ENCODE measurements at regions not wholly inside any gene's neighbourhood (a gene's known extent, or its start where the extent isn't known, plus 50 kb on each side); places are given as distances from the start of the nearest gene placed in this dataset.
A peak's percentile ranks its signal among the peaks of the same experiment; 100 is the strongest.
"Not testable (repeated sequence)": the region's sequence is repeated elsewhere in the genome, so short reads cannot be mapped to it uniquely, and the experiment has no call there.

- Histone ChIP-seq H3K14ac (ENCODE audit: low read length in 2 of 2) (no peak overlapping the region), H3K23ac (ENCODE audit: low read length in 2 of 2) (no peak overlapping the region), H4K8ac (ENCODE audit: low read length) (no peak overlapping the region), H2BK5ac (ENCODE audit: low read depth, low read length, poor library complexity, severe bottlenecking) (no peak overlapping the region), H2BK12ac (ENCODE audit: low read length in 2 of 2) (no peak overlapping the region), H3K4ac (ENCODE audit: low read depth in 1 of 2, low read length in 2 of 2) (no peak overlapping the region), H3K9me3 (ENCODE audit: control insufficient read depth, low read length) (no peaks in the 10 kb centered on the region), H3K36me3 (ENCODE audit: control insufficient read depth in 1 of 2, insufficient read depth in 2 of 2, low read depth in 1 of 2, low read length in 2 of 2) (no peaks in the 10 kb centered on the region), H2AK5ac (ENCODE audit: low read length, severe bottlenecking) (no peak overlapping the region), H3K9ac (ENCODE audit: low read length) (no peak overlapping the region), H2BK15ac (ENCODE audit: low read depth, poor library complexity, severe bottlenecking) (no peak overlapping the region), H3K4me2 (ENCODE audit: low read length, poor library complexity, severe bottlenecking) (no peak overlapping the region), H3K27ac (ENCODE audit: low read length, poor library complexity, severe bottlenecking) (no peak overlapping the region), H2AFZ (ENCODE audit: low read depth, low read length) (no peak overlapping the region), H3K18ac (ENCODE audit: low read depth in 1 of 2, low read length in 2 of 2) (no peak overlapping the region), H3K79me1 (replicated peaks; ENCODE audit: low read length, poor library complexity, severe bottlenecking) (no peaks in the 10 kb centered on the region), H3K4me1 (ENCODE audit: control insufficient read depth, insufficient read depth, low read depth, low read length) (peaks cover 15% of the 10 kb centered on the region), H4K91ac (ENCODE audit: low read length) (no peak overlapping the region), H3K27me3 (ENCODE audit: control insufficient read depth in 1 of 2, insufficient read depth in 1 of 2, low read length in 2 of 2) (peaks cover 0 to 5% of the 10 kb centered on the region in 2 experiments), H3K4me3 (ENCODE audit: insufficient read depth in 1 of 2, low read depth in 1 of 2, low read length in 2 of 2) (no peak overlapping the region), H2BK120ac (ENCODE audit: low read depth, low read length) (no peak overlapping the region)
- no peak for DNase-seq
- 95% methylated on average over 6 of the region's 6 CpGs for WGBS
Measured at GRCh38 chr16:87213536-87213935, 103.7 kb downstream of the C16orf95 start.

DNA sequence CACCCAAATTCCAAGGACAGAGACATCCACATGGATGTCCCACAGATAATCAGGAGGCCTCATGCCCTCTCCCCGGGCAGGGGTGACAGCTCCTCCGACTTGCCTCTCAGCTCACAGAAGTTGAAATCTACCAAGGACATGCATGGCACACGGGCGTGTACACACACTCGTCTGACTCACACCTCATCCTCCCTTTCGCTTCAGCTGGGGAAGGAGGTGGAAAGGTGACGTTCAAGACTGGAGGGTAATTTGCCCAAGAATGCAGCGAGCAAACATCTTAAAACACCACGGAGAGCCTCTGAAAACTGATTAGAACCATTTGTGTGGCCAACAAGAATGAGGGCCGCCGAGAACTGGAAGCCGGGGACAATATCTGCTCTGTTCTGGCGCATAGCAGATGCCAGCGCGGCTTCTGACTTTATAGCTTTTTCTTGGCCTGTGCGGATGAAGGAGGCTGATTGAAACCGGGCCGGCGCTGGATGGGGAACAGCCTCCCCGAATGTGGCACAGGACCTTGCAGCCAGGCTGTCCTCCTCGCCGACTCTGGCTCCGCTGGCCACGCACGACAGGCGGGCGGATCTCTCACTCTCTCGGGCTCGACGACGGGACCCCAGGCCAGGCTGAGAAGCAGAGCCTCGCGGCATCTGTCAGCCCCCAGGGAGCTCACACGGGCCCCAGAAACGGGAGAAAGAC lies 100.9 kb downstream of the C16orf95 start:
- no peak overlapping the region for H3K18ac ChIP-seq (ENCODE audit: low read depth in 1 of 2, low read length in 2 of 2)
- H3K14ac ChIP-seq (ENCODE audit: low read length in 2 of 2), result no peak overlapping the region
- H4K91ac ChIP-seq (ENCODE audit: low read length), result no peak overlapping the region
- peaks cover 0 to 5% of the 10 kb centered on the region in 2 experiments for H3K27me3 ChIP-seq (ENCODE audit: control insufficient read depth in 1 of 2, insufficient read depth in 1 of 2, low read length in 2 of 2)
- no peaks in the 10 kb centered on the region for H3K36me3 ChIP-seq (ENCODE audit: control insufficient read depth in 1 of 2, insufficient read depth in 2 of 2, low read depth in 1 of 2, low read length in 2 of 2)
- H3K27ac ChIP-seq (ENCODE audit: low read length, poor library complexity, severe bottlenecking), result no peak overlapping the region
- H3K79me1 ChIP-seq (replicated peaks; ENCODE audit: low read length, poor library complexity, severe bottlenecking), result no peaks in the 10 kb centered on the region
- no peak overlapping the region for H3K4ac ChIP-seq (ENCODE audit: low read depth in 1 of 2, low read length in 2 of 2)
- no peak overlapping the region for H2BK15ac ChIP-seq (ENCODE audit: low read depth, poor library complexity, severe bottlenecking)
- no peak overlapping the region for H2BK12ac ChIP-seq (ENCODE audit: low read length in 2 of 2)
- no peak overlapping the region for H2BK5ac ChIP-seq (ENCODE audit: low read depth, low read length, poor library complexity, severe bottlenecking)
- H2AFZ ChIP-seq (ENCODE audit: low read depth, low read length), result no peak overlapping the region
- no peak overlapping the region for H4K8ac ChIP-seq (ENCODE audit: low read length)
- peak overlapping the region; percentile 19 for H3K9ac ChIP-seq (ENCODE audit: low read length)
- 89% methylated on average over 34 of the region's 35 CpGs for WGBS
- peak overlapping the region; percentile 21 for H2AK5ac ChIP-seq (ENCODE audit: low read length, severe bottlenecking)
- peaks cover 15% of the 10 kb centered on the region for H3K4me1 ChIP-seq (ENCODE audit: control insufficient read depth, insufficient read depth, low read depth, low read length)
- H3K9me3 ChIP-seq (ENCODE audit: control insufficient read depth, low read length), result no peaks in the 10 kb centered on the region
- H2BK120ac ChIP-seq (ENCODE audit: low read depth, low read length), result no peak overlapping the region
- no peak overlapping the region for H3K4me3 ChIP-seq (ENCODE audit: insufficient read depth in 1 of 2, low read depth in 1 of 2, low read length in 2 of 2)
- no peak overlapping the region for H3K23ac ChIP-seq (ENCODE audit: low read length in 2 of 2)
- no peak overlapping the region for H3K4me2 ChIP-seq (ENCODE audit: low read length, poor library complexity, severe bottlenecking)
- no peak for DNase-seq

DNA sequence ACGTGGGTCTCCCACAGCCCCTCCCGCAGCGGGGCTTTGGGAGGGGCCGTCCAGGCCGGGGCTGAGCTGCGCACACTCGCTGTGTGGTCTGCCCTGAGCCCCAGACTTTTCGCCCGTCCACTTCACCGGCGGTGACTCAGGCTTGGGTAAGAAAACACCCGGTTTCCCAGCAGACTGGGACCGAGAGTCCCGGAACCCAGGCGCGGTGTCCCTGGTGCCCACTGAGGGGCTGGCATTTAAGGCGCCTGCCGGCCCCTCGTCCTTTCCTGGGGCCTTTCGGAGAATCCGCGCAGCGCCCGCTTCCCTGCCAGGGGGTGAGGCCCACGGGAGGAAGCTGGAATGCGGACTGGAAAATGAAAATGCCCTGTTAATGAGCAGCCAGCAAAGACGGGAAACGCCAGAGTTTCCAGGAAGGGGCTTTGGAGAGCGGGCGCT lies 100.3 kb downstream of the C16orf95 start:
- Histone ChIP-seq H2BK12ac (ENCODE audit: low read length in 2 of 2) (no peak overlapping the region), H3K27ac (ENCODE audit: low read length, poor library complexity, severe bottlenecking) (peak overlapping the region; percentile 65), H3K23ac (ENCODE audit: low read length in 2 of 2) (no peak overlapping the region), H3K27me3 (ENCODE audit: control insufficient read depth in 1 of 2, insufficient read depth in 1 of 2, low read length in 2 of 2) (peaks cover 0 to 5% of the 10 kb centered on the region in 2 experiments), H3K4me2 (ENCODE audit: low read length, poor library complexity, severe bottlenecking) (peak overlapping the region; percentile 52), H3K4me1 (ENCODE audit: control insufficient read depth, insufficient read depth, low read depth, low read length) (peaks cover 13% of the 10 kb centered on the region), H4K91ac (ENCODE audit: low read length) (no peak overlapping the region), H2BK120ac (ENCODE audit: low read depth, low read length) (no peak overlapping the region), H2AK5ac (ENCODE audit: low read length, severe bottlenecking) (no peak overlapping the region), H2AFZ (ENCODE audit: low read depth, low read length) (no peak overlapping the region), H3K79me1 (replicated peaks; ENCODE audit: low read length, poor library complexity, severe bottlenecking) (no peaks in the 10 kb centered on the region), H4K8ac (ENCODE audit: low read length) (no peak overlapping the region), H3K36me3 (ENCODE audit: control insufficient read depth in 1 of 2, insufficient read depth in 2 of 2, low read depth in 1 of 2, low read length in 2 of 2) (no peaks in the 10 kb centered on the region), H3K14ac (ENCODE audit: low read length in 2 of 2) (no peak overlapping the region), H2BK5ac (ENCODE audit: low read depth, low read length, poor library complexity, severe bottlenecking) (peak overlapping the region; percentile 25), H3K9ac (ENCODE audit: low read length) (peak overlapping the region; percentile 19), H3K4ac (ENCODE audit: low read depth in 1 of 2, low read length in 2 of 2) (no peak overlapping the region), H3K4me3 (ENCODE audit: insufficient read depth in 1 of 2, low read depth in 1 of 2, low read length in 2 of 2) (no peak overlapping the region), H3K9me3 (ENCODE audit: control insufficient read depth, low read length) (no peaks in the 10 kb centered on the region), H3K18ac (ENCODE audit: low read depth in 1 of 2, low read length in 2 of 2) (no peak overlapping the region), H2BK15ac (ENCODE audit: low read depth, poor library complexity, severe bottlenecking) (no peak overlapping the region)
- no peak for DNase-seq
- 96% methylated on average over 30 of the region's 30 CpGs for WGBS

DNA sequence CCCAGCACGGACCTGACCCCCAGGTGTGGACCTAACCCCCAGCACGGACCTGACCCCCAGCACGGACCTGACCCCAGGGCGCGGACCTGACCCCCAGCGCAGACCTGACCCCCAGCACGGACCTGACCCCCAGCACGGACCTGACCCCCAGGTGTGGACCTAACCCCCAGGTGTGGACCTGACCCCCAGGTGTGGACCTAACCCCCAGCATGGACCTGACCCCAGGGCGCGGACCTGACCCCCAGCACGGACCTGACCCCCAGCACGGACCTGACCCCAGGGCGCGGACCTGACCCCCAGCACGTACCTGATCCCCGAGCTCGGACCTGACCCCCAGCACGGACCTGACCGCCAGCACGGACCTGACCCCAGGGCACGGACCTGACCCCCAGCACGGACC lies 99.4 kb downstream of the C16orf95 start:
- not testable (repeated sequence) for H4K8ac ChIP-seq (ENCODE audit: low read length); H3K27me3 ChIP-seq (ENCODE audit: control insufficient read depth in 1 of 2, insufficient read depth in 1 of 2, low read length in 2 of 2); H2BK5ac ChIP-seq (ENCODE audit: low read depth, low read length, poor library complexity, severe bottlenecking); H3K4me2 ChIP-seq (ENCODE audit: low read length, poor library complexity, severe bottlenecking); H2BK120ac ChIP-seq (ENCODE audit: low read depth, low read length); H2BK12ac ChIP-seq (ENCODE audit: low read length in 2 of 2); H3K23ac ChIP-seq (ENCODE audit: low read length in 2 of 2); H3K4ac ChIP-seq (ENCODE audit: low read depth in 1 of 2, low read length in 2 of 2); H2BK15ac ChIP-seq (ENCODE audit: low read depth, poor library complexity, severe bottlenecking); H2AK5ac ChIP-seq (ENCODE audit: low read length, severe bottlenecking); H3K27ac ChIP-seq (ENCODE audit: low read length, poor library complexity, severe bottlenecking); H3K14ac ChIP-seq (ENCODE audit: low read length in 2 of 2); H3K9ac ChIP-seq (ENCODE audit: low read length); H2AFZ ChIP-seq (ENCODE audit: low read depth, low read length); H3K4me3 ChIP-seq (ENCODE audit: insufficient read depth in 1 of 2, low read depth in 1 of 2, low read length in 2 of 2); H3K9me3 ChIP-seq (ENCODE audit: control insufficient read depth, low read length); H3K36me3 ChIP-seq (ENCODE audit: control insufficient read depth in 1 of 2, insufficient read depth in 2 of 2, low read depth in 1 of 2, low read length in 2 of 2); DNase-seq; H3K79me1 ChIP-seq (replicated peaks; ENCODE audit: low read length, poor library complexity, severe bottlenecking); H4K91ac ChIP-seq (ENCODE audit: low read length); H3K18ac ChIP-seq (ENCODE audit: low read depth in 1 of 2, low read length in 2 of 2)
- 85% methylated on average over 13 of the region's 22 CpGs for WGBS
- H3K4me1 ChIP-seq (ENCODE audit: control insufficient read depth, insufficient read depth, low read depth, low read length), result peaks cover 11% of the 10 kb centered on the region

Measured in mesenchymal stem cell (in vitro differentiated cells and primary cell).